Caco-2 (cell line): ENCODE measurements at regions not wholly inside any gene's neighbourhood (a gene's known extent, or its start where the extent isn't known, plus 50 kb on each side); places are given as distances from the start of the nearest gene placed in this dataset.

Experiments
- BruUV-seq: library from RNA; stranded (reverse); fragments of 400-500 nt; replicated peaks from 2 replicates; lab custom pipeline; 2021; lab: Mats Ljungman, UMichigan
- CTCF ChIA-PET: fragments of 300-600 bp; sonication (Branson Sonifier 250); formaldehyde crosslinking; loops from one replicate; lab custom pipeline; 2022; ENCODE audit warnings: antibody characterized with exemption; lab: Charles Lee
- POLR2A ChIA-PET: fragments of 300-600 bp; sonication (Branson Sonifier 250); formaldehyde crosslinking; loops from one replicate; lab custom pipeline; 2022; ENCODE audit warnings: antibody characterized with exemption; lab: Charles Lee
- DNase-seq, 2 experiments: peaks; one replicate each; pipeline versions ENCODE4 v3.0.0 to v3.0.0-alpha.2; 2020 to 2022
- H3K27me3 ChIP-seq: replicated peaks from 2 replicates; pipeline ENCODE4 v1.6.0; 2011; ENCODE audit warnings: low read length; ENCODE audit not compliant: control insufficient read depth, insufficient read depth
- H3K36me3 ChIP-seq: 2 replicates; pipeline ENCODE4 v1.5.1; 2011; ENCODE audit warnings: low read length; ENCODE audit not compliant: control insufficient read depth, insufficient read depth
- H3K4me1 ChIP-seq: fragments of 250-450 bp; sonication (Bioruptor Pico); 2 replicates; pipeline ENCODE4 v1.5.1; 2020; ENCODE audit warnings: mild to moderate bottlenecking
- H3K4me3 ChIP-seq: 2 replicates; pipeline ENCODE4 v1.5.1; 2011; ENCODE audit warnings: low read depth, mild to moderate bottlenecking, control low read depth, low read length
- H3K9me3 ChIP-seq: fragments of 250-450 bp; sonication (Bioruptor Pico); 2 replicates; pipeline ENCODE4 v1.5.1; 2020; ENCODE audit warnings: mild to moderate bottlenecking, moderate library complexity
- H3K27ac Mint-ChIP-seq: one replicate; pipeline ENCODE4 v1.8.0; 2022; ENCODE audit warnings: mixed read lengths; ENCODE audit not compliant: unreplicated experiment
- H3K27me3 Mint-ChIP-seq: one replicate; pipeline ENCODE4 v1.8.0; 2022; ENCODE audit warnings: mixed read lengths; ENCODE audit not compliant: insufficient read depth, unreplicated experiment
- H3K36me3 Mint-ChIP-seq: one replicate; pipeline ENCODE4 v1.8.0; 2022; ENCODE audit warnings: mild to moderate bottlenecking, mixed read lengths; ENCODE audit not compliant: insufficient read depth, unreplicated experiment
- H3K4me1 Mint-ChIP-seq: one replicate; pipeline ENCODE4 v1.8.0; 2022; ENCODE audit warnings: low read depth, mixed read lengths; ENCODE audit not compliant: unreplicated experiment
- H3K4me3 Mint-ChIP-seq: one replicate; pipeline ENCODE4 v1.8.0; 2022; ENCODE audit warnings: mild to moderate bottlenecking, moderate library complexity, mixed read lengths; ENCODE audit not compliant: unreplicated experiment
- H3K9me3 Mint-ChIP-seq: one replicate; pipeline ENCODE4 v1.8.0; 2022; ENCODE audit warnings: mixed read lengths; ENCODE audit not compliant: unreplicated experiment
- CTCF ChIP-seq, 2 experiments: fragments of 200-600 bp in 1 of 2; IDR thresholded peaks; 1 replicate in 1 of 2; 2 replicates in 1 of 2; pipeline versions ENCODE4 v1.5.1 to v1.8.0; 2011 to 2022; ENCODE audit warnings: antibody characterized with exemption in 1 of 2, control low read depth in 1 of 2, inconsistent platforms in 1 of 2, low read depth in 1 of 2, low read length in 1 of 2, mild to moderate bottlenecking in 1 of 2, moderate library complexity in 1 of 2; ENCODE audit not compliant: insufficient read depth in 1 of 2, severe bottlenecking in 1 of 2, unreplicated experiment in 1 of 2
- intact Hi-C: fragments of 100-400 bp; cut with micrococcal nuclease; formaldehyde crosslinking; loops from one replicate; pipeline ENCODE4 v1.10.0; 2022; ENCODE audit not compliant: unreplicated experiment

- no peaks in the 10 kb centered on the region for H3K4me1 Mint-ChIP-seq
- BruUV-seq = no TSS peak
- ChIA-PET POLR2A (no interaction called here), CTCF (no interaction called here)
- Histone ChIP-seq H3K9me3 (no peaks in the 10 kb centered on the region), H3K27me3 (no peaks in the 10 kb centered on the region), H3K4me3 (no peak overlapping the region), H3K4me1 (no peaks in the 10 kb centered on the region), H3K36me3 (no peaks in the 10 kb centered on the region)
- no peaks in the 10 kb centered on the region for H3K27me3 Mint-ChIP-seq
- H3K9me3 Mint-ChIP-seq = no peaks in the 10 kb centered on the region
- no peaks in the 10 kb centered on the region for H3K36me3 Mint-ChIP-seq
- intact Hi-C loops = no loop called here
- no peak overlapping the region for H3K27ac Mint-ChIP-seq
- no peak overlapping the region for H3K4me3 Mint-ChIP-seq
- no peak for DNase-seq
- TF ChIP-seq CTCF (IDR thresholded peaks at IDR 0.05; ENCODE audit: insufficient read depth in 1 of 2, low read depth in 1 of 2, low read length in 1 of 2, severe bottlenecking in 1 of 2, unreplicated experiment in 1 of 2) = no peak
Measured at GRCh38 chr9:12965303-12965702, 190.5 kb downstream of the LURAP1L start.

GRCh38 chr9:12968093-12968492 is 193.3 kb downstream of the LURAP1L start:
- Histone ChIP-seq H3K4me1 (no peaks in the 10 kb centered on the region), H3K4me3 (no peak overlapping the region), H3K9me3 (no peaks in the 10 kb centered on the region), H3K27me3 (no peaks in the 10 kb centered on the region), H3K36me3 (no peaks in the 10 kb centered on the region)
- no peak for TF ChIP-seq CTCF (IDR thresholded peaks at IDR 0.05; ENCODE audit: insufficient read depth in 1 of 2, low read depth in 1 of 2, low read length in 1 of 2, severe bottlenecking in 1 of 2, unreplicated experiment in 1 of 2)
- no peak overlapping the region for H3K27ac Mint-ChIP-seq
- no peak overlapping the region for H3K4me3 Mint-ChIP-seq
- ChIA-PET POLR2A (no interaction called here), CTCF (no interaction called here)
- H3K36me3 Mint-ChIP-seq = no peaks in the 10 kb centered on the region
- intact Hi-C loops = no loop called here
- H3K4me1 Mint-ChIP-seq = no peaks in the 10 kb centered on the region
- BruUV-seq = no TSS peak
- H3K27me3 Mint-ChIP-seq = no peaks in the 10 kb centered on the region
- no peaks in the 10 kb centered on the region for H3K9me3 Mint-ChIP-seq
- no peak for DNase-seq

- intact Hi-C loops = no loop called here
- BruUV-seq = no TSS peak
- H3K4me1 Mint-ChIP-seq = no peaks in the 10 kb centered on the region
- TF ChIP-seq CTCF (IDR thresholded peaks at IDR 0.05; ENCODE audit: insufficient read depth in 1 of 2, low read depth in 1 of 2, low read length in 1 of 2, severe bottlenecking in 1 of 2, unreplicated experiment in 1 of 2) = no peak
- Histone ChIP-seq H3K4me3 (no peak overlapping the region), H3K36me3 (no peaks in the 10 kb centered on the region), H3K4me1 (no peaks in the 10 kb centered on the region), H3K9me3 (no peaks in the 10 kb centered on the region), H3K27me3 (no peaks in the 10 kb centered on the region)
- CTCF ChIA-PET = no interaction called here
- no peak for DNase-seq
- H3K27me3 Mint-ChIP-seq = no peaks in the 10 kb centered on the region
- H3K36me3 Mint-ChIP-seq = no peaks in the 10 kb centered on the region
- H3K9me3 Mint-ChIP-seq = no peaks in the 10 kb centered on the region
- H3K4me3 Mint-ChIP-seq = no peak overlapping the region
- POLR2A ChIA-PET = no interaction called here
- H3K27ac Mint-ChIP-seq = no peak overlapping the region
Measured at GRCh38 chr9:12972608-12973589, 198.1 kb downstream of the LURAP1L start.
